GM12878 (cell line): ENCODE measurements at regions not wholly inside any gene's neighbourhood (a gene's known extent, or its start where the extent isn't known, plus 50 kb on each side); places are given as distances from the start of the nearest gene placed in this dataset.

Source experiments
- ATAC-seq: fragments of 200-7000 bp; cut with Tn5 transposase; 3 replicates; pipeline ENCODE4 v1.9.1; 2020; ENCODE audit warnings: mild to moderate bottlenecking, moderate library complexity
- BruUV-seq: library from RNA; stranded (reverse); fragments of 400-500 nt; replicated peaks from 2 replicates; lab custom pipeline; 2021; lab: Mats Ljungman, UMichigan
- CTCF ChIA-PET: fragments of 300-600 bp; sonication (Branson Sonifier 250); formaldehyde crosslinking; extraction: SDS; loops from one replicate; lab custom pipeline; 2021; ENCODE audit warnings: inconsistent platforms; lab: Yijun Ruan, JAX
- POLR2A ChIA-PET: fragments of 350-600 bp; formaldehyde crosslinking; extraction: SDS; loops from one replicate; lab custom pipeline; 2021; ENCODE audit warnings: inconsistent platforms; lab: Charles Lee
- RAD21 ChIA-PET: fragments of 300-600 bp; sonication (Branson Sonifier 250); formaldehyde crosslinking; loops from one replicate; lab custom pipeline; 2023; ENCODE audit warnings: antibody characterized with exemption; ENCODE audit not compliant: unreplicated experiment; lab: Charles Lee
- SMC1A ChIA-PET: fragments of 300-600 bp; sonication (Branson Sonifier 250); formaldehyde crosslinking; loops from one replicate; lab custom pipeline; 2023; ENCODE audit not compliant: unreplicated experiment, uncharacterized antibody; lab: Charles Lee
- DNase-seq: peaks from one replicate; pipeline ENCODE4 v3.0.0-alpha.2; 2011; ENCODE audit warnings: low read depth, low spot score
- FAIRE-seq: peaks from 3 replicates; lab custom pipeline; 2011; peaks lifted over from hg19 to GRCh38; lab: Jason Lieb, UNC
- H2AFZ ChIP-seq: 2 replicates; pipeline ENCODE4 v1.6.0; 2011; ENCODE audit warnings: low read depth, low read length, control low read depth; ENCODE audit not compliant: control insufficient read depth
- H3K27ac ChIP-seq: 2 replicates; pipeline ENCODE4 v1.5.1; 2011; ENCODE audit warnings: control low read depth; ENCODE audit not compliant: control insufficient read depth, insufficient read depth
- H3K27me3 ChIP-seq, 2 experiments: replicated peaks in 1 of 2; 2 replicates each; pipeline versions ENCODE4 v1.6.0 to v1.6.1; 2011; ENCODE audit warnings: low read length in 1 of 2; ENCODE audit not compliant: control insufficient read depth in 2 of 2, insufficient read depth in 2 of 2
- H3K36me3 ChIP-seq, 2 experiments: 2 replicates each; pipeline ENCODE4 v1.5.1; 2011; ENCODE audit warnings: low read length in 1 of 2; ENCODE audit not compliant: control insufficient read depth in 2 of 2, insufficient read depth in 2 of 2
- H3K4me1 ChIP-seq: 2 replicates; pipeline ENCODE4 v1.6.1; 2011; ENCODE audit warnings: mild to moderate bottlenecking, low read length, moderate library complexity, mixed read lengths; ENCODE audit not compliant: control insufficient read depth, insufficient read depth
- H3K4me2 ChIP-seq: 2 replicates; pipeline ENCODE4 v1.6.0; 2011; ENCODE audit warnings: control low read depth; ENCODE audit not compliant: control insufficient read depth, insufficient read depth
- H3K4me3 ChIP-seq: fragments of 200-600 bp; sonication (generic); 2 replicates; pipeline ENCODE4 v1.5.1; 2016
- H3K79me2 ChIP-seq: 2 replicates; pipeline ENCODE4 v1.6.0; 2011; ENCODE audit warnings: low read length; ENCODE audit not compliant: control insufficient read depth, insufficient read depth
- H3K9ac ChIP-seq: 2 replicates; pipeline ENCODE4 v1.8.0; 2011; ENCODE audit warnings: low read length, control low read depth, mixed read lengths; ENCODE audit not compliant: control insufficient read depth, insufficient read depth
- H3K9me3 ChIP-seq: replicated peaks from 3 replicates; pipeline ENCODE4 v1.5.1; 2011; ENCODE audit warnings: mild to moderate bottlenecking, low read length; ENCODE audit not compliant: control insufficient read depth, insufficient read depth
- H4K20me1 ChIP-seq: 2 replicates; pipeline ENCODE4 v1.6.0; 2011; ENCODE audit not compliant: control insufficient read depth, insufficient read depth
- CEBPB ChIP-seq, 2 experiments: fragments of 150-350 bp in 1 of 2; IDR thresholded peaks; 2 replicates each; pipeline ENCODE4 v1.6.1; 2012 to 2014; ENCODE audit warnings: low read depth in 2 of 2, low read length in 2 of 2, borderline replicate concordance in 1 of 2, inconsistent platforms in 1 of 2
- ETV6 ChIP-seq, 2 experiments: fragments of 450-650 bp in 1 of 2; IDR thresholded peaks in 1 of 2; conservative IDR thresholded peaks in 1 of 2; 2 replicates each; pipeline ENCODE4 v1.6.1; 2014; ENCODE audit warnings: antibody characterized with exemption in 1 of 2, borderline replicate concordance in 1 of 2, low read depth in 1 of 2, mild to moderate bottlenecking in 1 of 2, moderate library complexity in 1 of 2
- GATAD2B ChIP-seq: fragments of 450-650 bp; conservative IDR thresholded peaks from 2 replicates; pipeline ENCODE4 v1.6.1; 2017; ENCODE audit warnings: low read depth, mild to moderate bottlenecking, moderate library complexity
- HDAC2 ChIP-seq: fragments of 200-600 bp; sonication (generic); IDR thresholded peaks from 2 replicates; pipeline ENCODE4 v1.6.1; 2017
- KLF5 ChIP-seq: fragments of 450-650 bp; IDR thresholded peaks from 2 replicates; pipeline ENCODE4 v1.6.1; 2014; ENCODE audit warnings: mild to moderate bottlenecking; ENCODE audit not compliant: partially characterized antibody
- POU2F2 ChIP-seq: IDR thresholded peaks from 3 replicates; pipeline ENCODE4 v1.6.1; 2011; ENCODE audit warnings: low read depth, mild to moderate bottlenecking, low read length, borderline replicate concordance
- WGBS: methylation state at CpG from one replicate; pipeline ENCODE4 v1.1.6; 2016; ENCODE audit warnings: low lambda C conversion rate; ENCODE audit not compliant: insufficient replicate concordance, insufficient coverage; ENCODE audit errors: missing lambda C conversion rate; 5-methylcytosine and 5-hydroxymethylcytosine counted together
- in situ Hi-C: fragments of 300-500 bp; cut with MboI; formaldehyde crosslinking; loops from 9 replicates; pipeline ENCODE4 v1.14.3; 2018; ENCODE audit warnings: mixed read lengths
- intact Hi-C: fragments of 100-400 bp; cut with micrococcal nuclease; formaldehyde crosslinking; loops from one replicate; pipeline ENCODE4 v1.14.2; 2022; ENCODE audit not compliant: unreplicated experiment
- TF ChIP-seq, protein P1 (sequence below): fragments of 450-650 bp; IDR thresholded peaks from 2 replicates; pipeline ENCODE4 v1.6.1; 2018; ENCODE audit warnings: borderline replicate concordance, mild to moderate bottlenecking; ENCODE audit not compliant: partially characterized antibody

GRCh38 chr16:85228970-85229430 is 116.7 kb upstream of the CIBAR2 start:
- H3K27ac ChIP-seq: peak overlapping the region; percentile 98; the same call in 1 of the 2 replicates
- peaks cover 4% of the 10 kb centered on the region for H3K79me2 ChIP-seq
- intact Hi-C loops (loop anchor here (5.0 kb wide), 2 partner anchors 57 to 92 kb away; no protein-coding TSS in a partner anchor), in situ Hi-C loops (loop anchor here (5.0 kb wide), 1 partner anchor 722 kb away; no protein-coding TSS in a partner anchor)
- DNase-seq (no peak), FAIRE-seq (no peak), ATAC-seq (no peak)
- peaks cover 3% of the 10 kb centered on the region; the same call in 1 of the 3 replicates for H3K9me3 ChIP-seq
- 0 out of 2 replicates have a peak overlapping the region, but pooled peaks have one; percentile 55 for H3K4me3 ChIP-seq
- no peak overlapping the region for H3K9ac ChIP-seq
- H3K27me3 ChIP-seq: no peaks in the 10 kb centered on the region
- SMC1A ChIA-PET: interaction anchor here (1.0 to 1.2 kb wide), 3 partner anchors 30 to 114 kb away, joined by 3 to 4 read pairs (median 3); no protein-coding TSS in a partner anchor
- H4K20me1 ChIP-seq: no peaks in the 10 kb centered on the region
- peaks cover 51% of the 10 kb centered on the region for H3K4me1 ChIP-seq
- no TSS peak for BruUV-seq
- H2AFZ ChIP-seq: no peak overlapping the region
- CTCF ChIA-PET: interaction anchor here (0.6 to 1.9 kb wide), 4 partner anchors 14 to 528 kb away, joined by 3 to 11 read pairs (median 4); no protein-coding TSS in a partner anchor
- WGBS: 96% methylated on average over 24 of the region's 24 CpGs
- TF ChIP-seq POU2F2 (no peak), CEBPB (IDR thresholded peaks at IDR 0.05; ENCODE audit: borderline replicate concordance in 1 of 2, low read depth in 2 of 2, low read length in 2 of 2) (no peak), GATAD2B (0 out of 2 replicates have a peak, but pooled peaks have one; percentile 38), HDAC2 (no peak), ETV6 (conservative IDR thresholded peaks at IDR 0.05 in 1 of 2, IDR thresholded peaks at IDR 0.05 in 1 of 2; ENCODE audit: borderline replicate concordance in 1 of 2, low read depth in 1 of 2) (no peak), KLF5 (no peak)
- TF ChIP-seq, protein P1, sequence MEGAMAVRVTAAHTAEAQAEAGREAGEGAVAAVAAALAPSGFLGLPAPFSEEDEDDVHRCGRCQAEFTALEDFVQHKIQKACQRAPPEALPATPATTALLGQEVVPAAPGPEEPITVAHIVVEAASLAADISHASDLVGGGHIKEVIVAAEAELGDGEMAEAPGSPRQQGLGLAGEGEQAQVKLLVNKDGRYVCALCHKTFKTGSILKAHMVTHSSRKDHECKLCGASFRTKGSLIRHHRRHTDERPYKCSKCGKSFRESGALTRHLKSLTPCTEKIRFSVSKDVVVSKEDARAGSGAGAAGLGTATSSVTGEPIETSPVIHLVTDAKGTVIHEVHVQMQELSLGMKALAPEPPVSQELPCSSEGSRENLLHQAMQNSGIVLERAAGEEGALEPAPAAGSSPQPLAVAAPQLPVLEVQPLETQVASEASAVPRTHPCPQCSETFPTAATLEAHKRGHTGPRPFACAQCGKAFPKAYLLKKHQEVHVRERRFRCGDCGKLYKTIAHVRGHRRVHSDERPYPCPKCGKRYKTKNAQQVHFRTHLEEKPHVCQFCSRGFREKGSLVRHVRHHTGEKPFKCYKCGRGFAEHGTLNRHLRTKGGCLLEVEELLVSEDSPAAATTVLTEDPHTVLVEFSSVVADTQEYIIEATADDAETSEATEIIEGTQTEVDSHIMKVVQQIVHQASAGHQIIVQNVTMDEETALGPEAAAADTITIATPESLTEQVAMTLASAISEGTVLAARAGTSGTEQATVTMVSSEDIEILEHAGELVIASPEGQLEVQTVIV: no peak
- no peaks in the 10 kb centered on the region for H3K36me3 ChIP-seq
- POLR2A ChIA-PET: no interaction called here
- RAD21 ChIA-PET: no interaction called here
- peak overlapping the region; percentile 89 for H3K4me2 ChIP-seq
